ENCODE measurements at regions not wholly inside any gene's neighbourhood (a gene's known extent, or its start where the extent isn't known, plus 50 kb on each side); places are given as distances from the start of the nearest gene placed in this dataset.

- TF ChIP-seq CTCF (conservative IDR thresholded peaks at IDR 0.05; ENCODE audit: low read length), result no peak
- TF ChIP-seq EZH2phosphoT487 (IDR thresholded peaks at IDR 0.05; ENCODE audit: borderline replicate concordance), result no peak
Observed at GRCh38 chr9:32069969-32070368, 314.5 kb upstream of the ACO1 start.

Data from Loucy (cell line).